Muscle layer of colon (tissue), 2 donors: ENCODE measurements at regions not wholly inside any gene's neighbourhood (a gene's known extent, or its start where the extent isn't known, plus 50 kb on each side); places are given as distances from the start of the nearest gene placed in this dataset.

Source experiments
- H3K27ac ChIP-seq: one replicate; pipeline ENCODE4 v1.7.0; 2013; ENCODE audit warnings: low read depth, mild to moderate bottlenecking, low read length, moderate library complexity
- H3K27me3 ChIP-seq, 2 donors: one replicate each; pipeline ENCODE4 v1.7.0; 2013; ENCODE audit warnings: low read length in 2 of 2, mild to moderate bottlenecking in 2 of 2; ENCODE audit not compliant: insufficient read depth in 2 of 2, control insufficient read depth in 1 of 2
- H3K36me3 ChIP-seq: one replicate; pipeline ENCODE4 v1.7.0; 2013; ENCODE audit warnings: mild to moderate bottlenecking, low read length; ENCODE audit not compliant: insufficient read depth
- H3K4me1 ChIP-seq: one replicate; pipeline ENCODE4 v1.7.0; 2013; ENCODE audit warnings: mild to moderate bottlenecking, low read length; ENCODE audit not compliant: insufficient read depth
- H3K4me3 ChIP-seq, 2 donors: one replicate each; pipeline ENCODE4 v1.7.0; 2013; ENCODE audit warnings: low read length in 2 of 2, low read depth in 1 of 2, mild to moderate bottlenecking in 1 of 2, moderate library complexity in 1 of 2
- H3K9ac ChIP-seq: one replicate; pipeline ENCODE4 v1.7.0; 2013; ENCODE audit warnings: low read length
- H3K9me3 ChIP-seq: one replicate; pipeline ENCODE4 v1.7.0; 2013; ENCODE audit warnings: mild to moderate bottlenecking, low read length
- donor health status: abdominal sarcoma.
- donor health status: Adenocarcinoma of cecum.

DNA sequence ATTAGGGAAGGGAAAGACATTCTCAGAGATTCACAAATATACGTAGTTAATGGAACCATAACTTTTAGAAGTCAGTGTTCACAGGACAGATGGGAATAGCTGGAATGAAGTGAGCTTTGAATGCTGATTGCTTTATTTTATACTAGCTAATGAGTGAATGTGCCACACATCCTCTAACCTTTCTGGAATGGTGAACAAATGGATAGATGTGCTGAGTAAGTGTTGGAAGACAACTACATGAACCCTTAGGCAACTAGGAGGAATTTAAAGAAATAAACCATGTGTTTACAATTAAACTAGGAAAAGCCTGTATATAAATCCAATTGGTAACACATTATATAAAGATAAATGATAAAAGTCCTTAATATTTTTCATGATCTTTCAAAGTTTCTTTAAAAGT is 91.6 kb upstream of the LIMCH1 start:
- no peak overlapping the region for H3K4me3 ChIP-seq
- H3K9me3 ChIP-seq = no peaks in the 10 kb centered on the region
- H3K27ac ChIP-seq = no peak overlapping the region
- H3K27me3 ChIP-seq = no peaks in the 10 kb centered on the region
- H3K36me3 ChIP-seq = no peaks in the 10 kb centered on the region
- no peaks in the 10 kb centered on the region for H3K4me1 ChIP-seq
- no peak overlapping the region for H3K9ac ChIP-seq

DNA sequence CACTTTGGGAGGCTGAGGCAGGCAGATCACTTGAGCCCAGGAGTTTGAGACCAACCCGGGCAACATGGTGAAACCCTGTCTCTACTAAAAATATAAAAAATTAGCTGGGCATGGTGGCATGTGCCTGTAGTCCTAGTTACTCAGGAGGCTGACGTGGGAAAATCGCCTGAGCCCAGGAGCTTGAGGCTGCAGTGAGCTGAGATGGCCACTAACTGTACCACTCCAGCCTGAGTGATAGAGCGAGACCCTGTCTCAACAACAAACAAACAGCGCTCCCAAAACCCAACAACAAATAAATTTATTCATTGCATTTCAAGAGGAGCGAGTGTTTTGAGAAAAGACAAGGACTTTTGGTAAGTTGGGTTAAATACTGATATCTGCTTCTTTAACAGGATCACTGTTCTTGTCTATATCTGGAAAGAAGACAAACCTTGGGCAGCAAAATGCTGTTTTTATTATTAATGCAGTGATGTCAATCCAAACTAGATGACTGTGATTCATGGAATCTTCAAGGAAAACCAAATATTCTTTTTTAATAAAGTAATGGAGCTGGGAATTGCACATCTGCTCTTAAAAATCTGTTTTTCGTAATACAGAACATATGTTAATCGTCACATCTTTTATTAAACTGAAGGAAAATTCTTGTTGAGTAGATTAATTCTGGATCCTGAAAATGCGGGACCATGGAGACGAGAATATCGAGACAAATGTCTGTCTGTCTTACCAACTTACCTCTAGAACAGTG is 90.8 kb upstream of the LIMCH1 start:
- no peak overlapping the region for H3K27ac ChIP-seq
- H3K36me3 ChIP-seq = no peaks in the 10 kb centered on the region
- H3K9me3 ChIP-seq = no peaks in the 10 kb centered on the region
- peaks cover under 1% of the 10 kb centered on the region for H3K4me1 ChIP-seq
- no peak overlapping the region for H3K9ac ChIP-seq
- H3K27me3 ChIP-seq = no peaks in the 10 kb centered on the region
- H3K4me3 ChIP-seq = no peak overlapping the region

DNA sequence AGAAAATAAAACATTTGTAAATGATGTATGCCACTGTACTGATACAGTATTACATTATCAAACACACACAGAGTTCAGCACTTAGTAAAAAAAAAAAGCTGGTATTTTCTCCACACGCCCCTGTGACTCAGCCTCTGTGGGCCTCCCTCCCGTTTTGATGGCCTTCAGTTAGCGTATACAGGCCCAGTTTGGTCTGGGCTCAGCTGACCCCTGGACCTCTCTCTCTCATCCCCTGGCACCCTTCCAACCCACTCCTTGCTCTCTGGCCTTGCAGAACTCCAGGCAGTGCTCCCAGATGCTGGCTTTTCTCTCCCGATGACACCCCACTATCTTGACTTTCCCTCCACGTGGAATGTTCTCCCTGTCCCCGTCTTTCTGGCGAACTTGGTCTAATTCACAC is 89.0 kb upstream of the LIMCH1 start:
- no peaks in the 10 kb centered on the region for H3K9me3 ChIP-seq
- peaks cover 4% of the 10 kb centered on the region for H3K4me1 ChIP-seq
- H3K27me3 ChIP-seq = no peaks in the 10 kb centered on the region
- H3K36me3 ChIP-seq = no peaks in the 10 kb centered on the region
- no peak overlapping the region for H3K4me3 ChIP-seq
- no peak overlapping the region for H3K27ac ChIP-seq
- no peak overlapping the region for H3K9ac ChIP-seq

DNA sequence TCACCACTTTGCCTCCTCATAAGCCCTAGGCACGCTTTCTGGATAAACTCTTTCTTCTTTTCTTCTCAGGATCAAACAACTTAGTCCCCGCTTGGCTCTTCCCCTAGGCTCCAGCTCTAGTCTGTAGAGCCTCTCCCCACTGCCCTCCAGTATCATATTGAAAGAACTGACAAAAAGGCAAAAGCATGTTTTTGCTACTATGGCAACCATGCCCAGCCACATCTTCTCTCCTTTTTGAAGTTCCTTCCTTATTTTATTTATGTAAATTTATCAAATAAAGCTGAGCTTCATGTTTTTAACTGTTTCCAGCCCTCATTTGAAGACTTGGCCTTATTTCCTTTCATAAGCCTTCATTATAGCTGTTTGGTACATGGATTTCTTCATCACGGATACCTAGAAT is 86.0 kb upstream of the LIMCH1 start:
- no peaks in the 10 kb centered on the region for H3K9me3 ChIP-seq
- H3K36me3 ChIP-seq = no peaks in the 10 kb centered on the region
- no peak overlapping the region for H3K27ac ChIP-seq
- H3K9ac ChIP-seq = no peak overlapping the region
- peaks cover 4% of the 10 kb centered on the region for H3K4me1 ChIP-seq
- no peak overlapping the region for H3K4me3 ChIP-seq
- no peaks in the 10 kb centered on the region for H3K27me3 ChIP-seq

DNA sequence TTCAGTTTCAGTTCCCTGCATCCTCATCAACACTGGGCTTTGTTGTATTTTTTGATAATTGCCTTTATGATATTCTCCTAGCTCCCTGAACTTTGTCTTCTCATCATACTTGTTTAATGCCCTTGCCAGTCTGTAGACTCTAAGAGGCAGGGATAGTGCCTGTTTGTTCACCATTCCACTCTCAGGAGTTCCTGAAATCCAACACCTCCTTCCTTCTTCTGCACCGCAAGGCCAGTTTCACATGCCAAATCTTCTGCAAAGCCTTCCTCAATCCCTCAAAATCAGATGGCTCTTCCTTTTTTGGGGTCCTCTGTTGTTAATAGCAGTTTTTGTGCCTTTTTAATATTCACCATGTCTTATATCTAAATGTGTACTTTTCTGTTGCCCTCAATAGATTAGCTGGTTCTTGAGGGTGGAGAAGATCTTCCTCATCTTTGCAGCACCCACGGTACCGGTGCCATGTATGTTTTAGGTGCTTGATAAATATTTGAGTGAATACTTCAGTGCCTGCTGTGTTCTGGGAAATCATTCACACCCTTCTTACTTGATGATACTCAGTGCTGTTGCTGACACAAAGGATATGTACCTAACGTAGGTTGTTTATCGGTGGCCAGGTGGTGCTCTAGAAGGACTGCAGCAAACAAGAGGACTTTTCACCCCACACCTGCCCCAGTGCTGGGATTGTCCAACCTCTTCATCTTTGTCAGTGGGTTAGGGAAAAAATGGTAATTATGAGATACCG is 85.3 kb upstream of the LIMCH1 start:
- H3K27ac ChIP-seq = no peak overlapping the region

DNA sequence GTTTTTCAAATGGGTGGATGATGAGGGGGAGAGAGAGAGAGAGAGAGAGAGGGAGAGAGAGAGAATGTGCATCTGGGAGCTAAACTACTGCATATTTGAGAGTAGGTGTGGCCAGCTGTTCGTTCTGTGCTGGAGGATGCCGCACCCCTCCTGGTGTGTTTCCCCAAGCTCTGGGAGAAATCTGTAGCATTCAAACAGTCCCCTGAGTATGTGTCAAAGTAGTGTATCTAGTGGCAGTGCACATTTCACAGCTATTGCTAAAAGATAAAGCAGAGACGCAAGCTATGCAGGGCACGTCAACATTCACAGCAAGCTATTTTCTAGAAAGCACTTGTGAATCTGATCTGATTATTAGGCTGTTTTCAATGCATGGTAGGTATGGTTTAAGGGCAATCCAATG is 83.5 kb upstream of the LIMCH1 start:
- H3K36me3 ChIP-seq = no peaks in the 10 kb centered on the region
- H3K27ac ChIP-seq = no peak overlapping the region
- no peaks in the 10 kb centered on the region for H3K9me3 ChIP-seq
- H3K4me3 ChIP-seq = no peak overlapping the region
- H3K9ac ChIP-seq = no peak overlapping the region
- H3K4me1 ChIP-seq = peaks cover 4% of the 10 kb centered on the region
- no peaks in the 10 kb centered on the region for H3K27me3 ChIP-seq

More for the DNA sequence above, 85.3 kb upstream of the LIMCH1 start:
- peaks cover 4% of the 10 kb centered on the region for H3K4me1 ChIP-seq
- no peak overlapping the region for H3K9ac ChIP-seq
- no peaks in the 10 kb centered on the region for H3K36me3 ChIP-seq
- H3K9me3 ChIP-seq = no peaks in the 10 kb centered on the region
- H3K27me3 ChIP-seq = no peaks in the 10 kb centered on the region
- no peak overlapping the region for H3K4me3 ChIP-seq

DNA sequence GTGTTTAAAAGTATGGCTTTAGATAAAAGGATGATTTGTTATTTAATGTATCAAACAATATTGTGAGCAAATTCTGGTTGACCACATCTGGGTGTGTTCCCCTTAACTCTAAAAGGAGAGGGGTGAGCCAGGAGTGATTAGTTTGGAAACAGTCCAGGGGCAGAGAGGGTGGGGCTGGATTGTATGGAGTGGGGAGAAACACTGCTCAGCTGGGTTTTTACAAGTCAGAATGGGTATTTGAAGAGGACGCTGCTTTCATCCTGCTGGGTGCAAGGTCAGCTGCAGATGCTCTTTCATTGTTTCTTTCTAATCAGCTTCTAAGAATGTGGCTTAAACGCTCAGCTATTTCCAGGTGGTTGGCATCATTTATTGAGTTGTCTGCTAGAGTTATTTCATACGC is 82.8 kb upstream of the LIMCH1 start:
- Histone ChIP-seq H3K27me3 (no peaks in the 10 kb centered on the region), H3K9ac (no peak overlapping the region), H3K36me3 (no peaks in the 10 kb centered on the region), H3K4me3 (no peak overlapping the region), H3K9me3 (no peaks in the 10 kb centered on the region), H3K27ac (no peak overlapping the region), H3K4me1 (peaks cover 4% of the 10 kb centered on the region)

DNA sequence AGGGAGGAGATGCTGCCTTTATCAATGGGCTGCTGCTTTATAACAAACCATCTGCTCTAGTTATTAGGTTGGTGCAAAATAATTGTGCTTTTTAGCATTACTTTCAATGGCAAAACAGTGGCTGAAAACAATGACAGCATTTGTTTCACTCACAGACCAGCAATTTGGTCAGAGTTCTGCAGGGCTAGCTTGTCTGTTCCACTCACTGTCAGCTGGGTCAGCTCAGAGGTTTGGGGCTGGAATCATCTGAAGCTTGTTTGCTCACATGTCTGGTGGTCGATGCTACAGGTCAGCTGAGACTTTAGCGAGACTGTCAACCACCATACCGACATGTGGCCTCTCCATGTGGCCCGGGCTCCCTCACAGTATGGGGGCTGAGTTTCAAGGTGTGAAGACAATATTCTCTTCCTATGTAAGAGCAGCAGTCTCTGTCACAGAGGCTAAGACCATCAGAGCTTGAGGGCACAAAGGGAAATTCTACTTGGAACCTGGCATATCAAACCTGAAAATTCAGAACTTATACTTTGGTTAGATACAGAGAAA is 81.3 kb upstream of the LIMCH1 start:
- Histone ChIP-seq H3K4me1 (peaks cover 4% of the 10 kb centered on the region), H3K9me3 (no peaks in the 10 kb centered on the region), H3K4me3 (no peak overlapping the region), H3K9ac (no peak overlapping the region), H3K27me3 (no peaks in the 10 kb centered on the region), H3K27ac (no peak overlapping the region), H3K36me3 (no peaks in the 10 kb centered on the region)

DNA sequence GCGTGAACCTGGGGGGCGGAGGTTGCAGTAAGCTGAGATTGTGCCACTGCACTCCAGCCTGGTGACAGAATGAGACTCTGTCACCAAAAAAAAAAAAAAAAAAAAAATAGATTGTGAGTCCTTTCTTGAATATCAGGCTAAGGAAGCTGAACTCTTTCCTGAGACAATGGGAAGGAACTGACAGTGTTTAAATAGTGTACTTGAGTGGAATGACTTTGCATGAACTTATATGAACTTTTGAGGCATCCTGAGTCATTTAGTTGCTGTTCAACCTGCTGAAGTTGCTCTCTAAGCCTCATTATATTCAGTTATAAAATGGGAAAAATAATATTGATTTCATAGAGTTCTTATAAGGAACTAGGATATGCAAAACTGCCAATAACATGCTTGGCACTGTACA is 79.3 kb upstream of the LIMCH1 start:
- no peak overlapping the region for H3K27ac ChIP-seq
- H3K4me3 ChIP-seq = no peak overlapping the region
- H3K9me3 ChIP-seq = no peaks in the 10 kb centered on the region
- no peaks in the 10 kb centered on the region for H3K27me3 ChIP-seq
- H3K4me1 ChIP-seq = no peaks in the 10 kb centered on the region
- H3K9ac ChIP-seq = no peak overlapping the region
- no peaks in the 10 kb centered on the region for H3K36me3 ChIP-seq

DNA sequence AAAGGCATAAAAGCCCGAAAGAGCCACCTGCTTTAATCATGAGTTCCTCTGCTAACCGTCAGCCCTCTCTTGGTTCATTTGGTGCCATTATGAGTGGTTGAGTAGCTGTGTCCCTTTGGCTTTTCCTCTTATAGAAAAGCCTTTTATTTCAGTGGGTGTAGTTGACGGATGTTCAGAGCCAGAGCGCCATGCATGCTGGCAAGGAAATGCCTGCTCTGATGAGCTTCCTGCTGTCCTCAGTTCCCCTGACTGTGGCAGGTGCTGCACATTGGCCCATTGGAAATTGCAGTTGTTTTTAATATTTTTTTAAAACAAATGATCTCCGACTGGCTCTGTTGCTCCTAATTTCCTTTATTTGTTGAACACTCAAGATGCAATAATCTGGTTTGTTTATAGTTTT is 77.3 kb upstream of the LIMCH1 start:
- Histone ChIP-seq H3K27ac (no peak overlapping the region), H3K4me1 (no peaks in the 10 kb centered on the region), H3K9me3 (no peaks in the 10 kb centered on the region), H3K36me3 (no peaks in the 10 kb centered on the region), H3K9ac (no peak overlapping the region), H3K4me3 (no peak overlapping the region), H3K27me3 (no peaks in the 10 kb centered on the region)

DNA sequence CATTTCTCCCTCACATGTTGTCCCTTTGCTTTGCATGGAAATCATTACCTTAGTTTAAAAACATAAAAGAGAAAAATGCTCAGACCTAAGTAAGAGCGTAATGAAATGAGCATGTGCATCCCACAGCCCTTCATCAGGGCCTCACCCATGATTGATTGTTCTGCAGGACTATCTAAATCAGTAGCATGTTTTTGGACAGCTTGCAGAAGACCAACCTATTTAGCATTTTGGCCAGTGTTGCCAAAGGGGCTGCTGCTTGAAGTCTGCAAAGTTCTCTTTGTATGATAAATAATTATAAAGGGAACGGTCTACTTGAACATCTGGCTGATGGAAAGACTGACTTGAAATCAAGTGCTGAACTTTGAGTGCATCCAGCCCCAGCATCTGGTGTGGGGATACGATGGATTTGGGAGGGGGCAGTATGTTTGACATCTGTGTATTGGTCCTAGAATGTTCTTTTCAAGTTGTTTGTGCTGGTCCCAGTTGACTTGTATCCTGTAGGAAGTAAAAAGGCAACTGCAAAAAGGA is 76.1 kb upstream of the LIMCH1 start:
- H3K9ac ChIP-seq = no peak overlapping the region
- H3K4me1 ChIP-seq = no peaks in the 10 kb centered on the region
- H3K36me3 ChIP-seq = no peaks in the 10 kb centered on the region
- no peaks in the 10 kb centered on the region for H3K9me3 ChIP-seq
- no peaks in the 10 kb centered on the region for H3K27me3 ChIP-seq
- no peak overlapping the region for H3K27ac ChIP-seq
- H3K4me3 ChIP-seq = no peak overlapping the region
